GM12892 (cell line): ENCODE measurements at regions not wholly inside any gene's neighbourhood (a gene's known extent, or its start where the extent isn't known, plus 50 kb on each side); places are given as distances from the start of the nearest gene placed in this dataset.

Experiments used
- POLR2A ChIP-seq: IDR thresholded peaks from 2 replicates; pipeline ENCODE4 v1.6.1; 2011; ENCODE audit warnings: low read depth, low read length, control low read depth
- POLR2AphosphoS5 ChIP-seq: IDR thresholded peaks from 2 replicates; pipeline ENCODE4 v1.6.1; 2011; ENCODE audit warnings: low read depth, low read length, control low read depth

GRCh38 chr6:14945461-14946185 lies 300.2 kb upstream of the JARID2 start:
- TF ChIP-seq POLR2A (no peak), POLR2AphosphoS5 (no peak)
